Retinal pigment epithelial cell (primary cell): ENCODE measurements at regions not wholly inside any gene's neighbourhood (a gene's known extent, or its start where the extent isn't known, plus 50 kb on each side); places are given as distances from the start of the nearest gene placed in this dataset.
"Not testable (repeated sequence)": the region's sequence is repeated elsewhere in the genome, so short reads cannot be mapped to it uniquely, and the experiment has no call there.

Source experiments
- DNase-seq: peaks from one replicate; pipeline ENCODE4 v3.0.0-alpha.2; 2010; ENCODE audit warnings: low read depth
- H3K4me3 ChIP-seq: 2 replicates; pipeline ENCODE4 v1.5.1; 2011; ENCODE audit warnings: mild to moderate bottlenecking, low read length, control low read depth, moderate library complexity
- CTCF ChIP-seq: conservative IDR thresholded peaks from 2 replicates; pipeline ENCODE4 v1.5.1; 2011; ENCODE audit warnings: low read depth, low read length, control low read depth, inconsistent platforms

GRCh38 chr9:86487838-86488233, 133.6 kb upstream of the TUT7 start:
- no peak for TF ChIP-seq CTCF
- no peak overlapping the region for H3K4me3 ChIP-seq
- no peak for DNase-seq

GRCh38 chr9:86486891-86487837, 133.0 kb upstream of the TUT7 start:
- DNase-seq, result peak; percentile 9
- peak; percentile 63 for TF ChIP-seq CTCF
- no peak overlapping the region for H3K4me3 ChIP-seq

GRCh38 chr9:86485359-86485758, 131.1 kb upstream of the TUT7 start:
- TF ChIP-seq CTCF, result no peak
- DNase-seq, result no peak

GRCh38 chr9:86483496-86483895, 129.3 kb upstream of the TUT7 start:
- no peak for DNase-seq

More at GRCh38 chr9:86485359-86485758, 131.1 kb upstream of the TUT7 start:
- H3K4me3 ChIP-seq, result no peak overlapping the region

GRCh38 chr9:86481466-86481865, 127.3 kb upstream of the TUT7 start:
- no peak for TF ChIP-seq CTCF
- no peak overlapping the region for H3K4me3 ChIP-seq
- no peak for DNase-seq

More at GRCh38 chr9:86483496-86483895, 129.3 kb upstream of the TUT7 start:
- H3K4me3 ChIP-seq, result no peak overlapping the region
- no peak for TF ChIP-seq CTCF

GRCh38 chr9:86475255-86475654, 121.0 kb upstream of the TUT7 start:
- H3K4me3 ChIP-seq, DNase-seq: not testable (repeated sequence)

- no peak for TF ChIP-seq CTCF
- DNase-seq, result no peak
- no peak overlapping the region for H3K4me3 ChIP-seq
These were observed 117.1 kb upstream of the TUT7 start for GRCh38 chr9:86471171-86471815.
